NCI-H2227 (cell line): ENCODE measurements at regions not wholly inside any gene's neighbourhood (a gene's known extent, or its start where the extent isn't known, plus 50 kb on each side); places are given as distances from the start of the nearest gene placed in this dataset.
"Not testable (repeated sequence)": the region's sequence is repeated elsewhere in the genome, so short reads cannot be mapped to it uniquely, and the experiment has no call there.

Source experiments
- DNase-seq: peaks from one replicate; lab custom pipeline; 2025; ENCODE audit not compliant: unreplicated experiment; lab: John Stamatoyannopoulos, UW

GRCh38 chr3:21036888-21037287 lies 714.1 kb downstream of the ZNF385D start:
- no peak for DNase-seq

GRCh38 chr3:21028412-21028811 lies 722.6 kb downstream of the ZNF385D start:
- no peak for DNase-seq

- DNase-seq = no peak
These were observed 726.4 kb downstream of the ZNF385D start for GRCh38 chr3:21024563-21024962.

GRCh38 chr3:21020681-21021080 lies 730.3 kb downstream of the ZNF385D start:
- no peak for DNase-seq

GRCh38 chr3:21020043-21020442 lies 731.0 kb downstream of the ZNF385D start:
- no peak for DNase-seq

GRCh38 chr3:21017115-21017852 lies 733.7 kb downstream of the ZNF385D start:
- DNase-seq = no peak

- DNase-seq = no peak
These were observed 737.4 kb downstream of the ZNF385D start for GRCh38 chr3:21013566-21013965.

- DNase-seq = no peak
These were observed 751.3 kb downstream of the ZNF385D start for GRCh38 chr3:20999661-21000060.

GRCh38 chr3:20997183-20997582 lies 753.8 kb downstream of the ZNF385D start:
- DNase-seq = no peak

- DNase-seq = no peak
These were observed 760.1 kb downstream of the ZNF385D start for GRCh38 chr3:20990896-20991295.

GRCh38 chr3:20989653-20990052 lies 761.4 kb downstream of the ZNF385D start:
- DNase-seq = not testable (repeated sequence)

GRCh38 chr3:20984594-20985205 lies 766.3 kb downstream of the ZNF385D start:
- no peak for DNase-seq

- no peak for DNase-seq
These were observed 775.8 kb downstream of the ZNF385D start for GRCh38 chr3:20975188-20975651.

GRCh38 chr3:20974396-20974795 lies 776.6 kb downstream of the ZNF385D start:
- no peak for DNase-seq

GRCh38 chr3:20970807-20971206 lies 780.2 kb downstream of the ZNF385D start:
- DNase-seq = not testable (repeated sequence)

- DNase-seq = not testable (repeated sequence)
These were observed 781.5 kb upstream of the SGO1 start for GRCh38 chr3:20967485-20967884.

GRCh38 chr3:20958161-20958560 lies 772.2 kb upstream of the SGO1 start:
- no peak for DNase-seq

- no peak for DNase-seq
These were observed 759.9 kb upstream of the SGO1 start for GRCh38 chr3:20945892-20946291.

GRCh38 chr3:20935791-20936190 lies 749.8 kb upstream of the SGO1 start:
- no peak for DNase-seq

GRCh38 chr3:20931834-20932233 lies 745.8 kb upstream of the SGO1 start:
- no peak for DNase-seq

GRCh38 chr3:20930034-20930433 lies 744.0 kb upstream of the SGO1 start:
- DNase-seq = no peak

- no peak for DNase-seq
These were observed 738.8 kb upstream of the SGO1 start for GRCh38 chr3:20924646-20925385.
